ENCODE measurements at regions not wholly inside any gene's neighbourhood (a gene's known extent, or its start where the extent isn't known, plus 50 kb on each side); places are given as distances from the start of the nearest gene placed in this dataset.

- WGBS (ENCODE audit: insufficient coverage), result no CpG with 5 or more reads among the region's 1 CpG
- H3K4me1 Mint-ChIP-seq, result no peaks in the 10 kb centered on the region
Measured at GRCh38 chrX:149213264-149213663, 291.8 kb downstream of the IDS start.

GRCh38 chrX:149208307-149208706, 296.8 kb downstream of the IDS start:
- Mint-ChIP-seq H3K4me3 (no peak overlapping the region), H3K27ac (no peak overlapping the region), H3K4me1 (no peaks in the 10 kb centered on the region), H3K27me3 (no peaks in the 10 kb centered on the region), H3K9me3 (ENCODE audit: insufficient read depth) (no peaks in the 10 kb centered on the region)
- WGBS (ENCODE audit: insufficient coverage), result no CpG with 5 or more reads among the region's 3 CpGs
- no peaks in the 10 kb centered on the region for H3K9me3 ChIP-seq (ENCODE audit: control extremely low read depth in 1 of 3, control insufficient read depth in 2 of 3, insufficient read depth in 1 of 3, low read length in 2 of 3)
- no peak for DNase-seq
- H3K79me2 ChIP-seq (ENCODE audit: control insufficient read depth, insufficient read depth, low read length), result no peaks in the 10 kb centered on the region
- H3K36me3 ChIP-seq (replicated peaks in 1 of 2; ENCODE audit: control extremely low read depth in 1 of 2, control insufficient read depth in 1 of 2, extremely low read depth in 1 of 2, insufficient read depth in 2 of 2, low read length in 1 of 2), result no peaks in the 10 kb centered on the region
- no peak overlapping the region for H3K4me2 ChIP-seq (replicated peaks; ENCODE audit: low read depth, low read length, poor library complexity, severe bottlenecking)
- intact Hi-C loops (cut with micrococcal nuclease), result no loop called here
- no peaks in the 10 kb centered on the region for H4K20me1 ChIP-seq (ENCODE audit: control insufficient read depth, insufficient read depth, low read length, poor library complexity, severe bottlenecking)
- no peak for ATAC-seq (ENCODE audit: low read depth)
- no peak overlapping the region for H3K27ac ChIP-seq (ENCODE audit: low read length in 2 of 2)
- H3K4me1 ChIP-seq (ENCODE audit: control insufficient read depth in 2 of 2, insufficient read depth in 2 of 2, low read length in 2 of 2), result no peaks in the 10 kb centered on the region
- TF ChIP-seq EZH2 (IDR thresholded peaks at IDR 0.05; ENCODE audit: borderline replicate concordance, insufficient read depth, low read depth, low read length, poor library complexity, severe bottlenecking), result no peak
- TF ChIP-seq, protein P1, sequence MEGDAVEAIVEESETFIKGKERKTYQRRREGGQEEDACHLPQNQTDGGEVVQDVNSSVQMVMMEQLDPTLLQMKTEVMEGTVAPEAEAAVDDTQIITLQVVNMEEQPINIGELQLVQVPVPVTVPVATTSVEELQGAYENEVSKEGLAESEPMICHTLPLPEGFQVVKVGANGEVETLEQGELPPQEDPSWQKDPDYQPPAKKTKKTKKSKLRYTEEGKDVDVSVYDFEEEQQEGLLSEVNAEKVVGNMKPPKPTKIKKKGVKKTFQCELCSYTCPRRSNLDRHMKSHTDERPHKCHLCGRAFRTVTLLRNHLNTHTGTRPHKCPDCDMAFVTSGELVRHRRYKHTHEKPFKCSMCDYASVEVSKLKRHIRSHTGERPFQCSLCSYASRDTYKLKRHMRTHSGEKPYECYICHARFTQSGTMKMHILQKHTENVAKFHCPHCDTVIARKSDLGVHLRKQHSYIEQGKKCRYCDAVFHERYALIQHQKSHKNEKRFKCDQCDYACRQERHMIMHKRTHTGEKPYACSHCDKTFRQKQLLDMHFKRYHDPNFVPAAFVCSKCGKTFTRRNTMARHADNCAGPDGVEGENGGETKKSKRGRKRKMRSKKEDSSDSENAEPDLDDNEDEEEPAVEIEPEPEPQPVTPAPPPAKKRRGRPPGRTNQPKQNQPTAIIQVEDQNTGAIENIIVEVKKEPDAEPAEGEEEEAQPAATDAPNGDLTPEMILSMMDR (IDR thresholded peaks at IDR 0.05), result no peak
- ChIA-PET CTCF (no interaction called here), POLR2A (no interaction called here)
- no peak overlapping the region for H3K4me3 ChIP-seq (ENCODE audit: control extremely low read depth in 1 of 5, extremely low read depth in 1 of 5, insufficient read depth in 1 of 5, low read depth in 2 of 5, low read length in 4 of 5)
- no peak overlapping the region for H3K9ac ChIP-seq (ENCODE audit: low read length)
- no peak overlapping the region for H2AFZ ChIP-seq (ENCODE audit: insufficient read depth, low read depth, low read length, poor library complexity, severe bottlenecking)
- no peaks in the 10 kb centered on the region for H3K27me3 ChIP-seq (replicated peaks in 1 of 4; ENCODE audit: control extremely low read depth in 1 of 4, control insufficient read depth in 3 of 4, insufficient read depth in 4 of 4, low read length in 3 of 4)

More at GRCh38 chrX:149213264-149213663, 291.8 kb downstream of the IDS start:
- Histone ChIP-seq H2AFZ (ENCODE audit: insufficient read depth, low read depth, low read length, poor library complexity, severe bottlenecking) (no peak overlapping the region), H3K4me1 (ENCODE audit: control insufficient read depth in 2 of 2, insufficient read depth in 2 of 2, low read length in 2 of 2) (no peaks in the 10 kb centered on the region), H3K36me3 (replicated peaks in 1 of 2; ENCODE audit: control extremely low read depth in 1 of 2, control insufficient read depth in 1 of 2, extremely low read depth in 1 of 2, insufficient read depth in 2 of 2, low read length in 1 of 2) (no peaks in the 10 kb centered on the region), H4K20me1 (ENCODE audit: control insufficient read depth, insufficient read depth, low read length, poor library complexity, severe bottlenecking) (no peaks in the 10 kb centered on the region), H3K79me2 (ENCODE audit: control insufficient read depth, insufficient read depth, low read length) (no peaks in the 10 kb centered on the region), H3K27ac (ENCODE audit: low read length in 2 of 2) (no peak overlapping the region), H3K9me3 (ENCODE audit: control extremely low read depth in 1 of 3, control insufficient read depth in 2 of 3, insufficient read depth in 1 of 3, low read length in 2 of 3) (peaks cover 0 to 6% (median 0%) of the 10 kb centered on the region in 3 donors), H3K4me2 (replicated peaks; ENCODE audit: low read depth, low read length, poor library complexity, severe bottlenecking) (no peak overlapping the region), H3K4me3 (ENCODE audit: control extremely low read depth in 1 of 5, extremely low read depth in 1 of 5, insufficient read depth in 1 of 5, low read depth in 2 of 5, low read length in 4 of 5) (no peak overlapping the region), H3K27me3 (replicated peaks in 1 of 4; ENCODE audit: control extremely low read depth in 1 of 4, control insufficient read depth in 3 of 4, insufficient read depth in 4 of 4, low read length in 3 of 4) (no peaks in the 10 kb centered on the region), H3K9ac (ENCODE audit: low read length) (no peak overlapping the region)
- no peaks in the 10 kb centered on the region for H3K27me3 Mint-ChIP-seq
- no peak for ATAC-seq (ENCODE audit: low read depth)
- intact Hi-C loops (cut with micrococcal nuclease), result no loop called here
- DNase-seq, result no peak
- no peak for TF ChIP-seq EZH2 (IDR thresholded peaks at IDR 0.05; ENCODE audit: borderline replicate concordance, insufficient read depth, low read depth, low read length, poor library complexity, severe bottlenecking)
- TF ChIP-seq, protein P1 (IDR thresholded peaks at IDR 0.05), result no peak
- H3K27ac Mint-ChIP-seq, result no peak overlapping the region
- H3K9me3 Mint-ChIP-seq (ENCODE audit: insufficient read depth), result no peaks in the 10 kb centered on the region
- ChIA-PET CTCF (no interaction called here), POLR2A (no interaction called here)
- no peak overlapping the region for H3K4me3 Mint-ChIP-seq
